ENCODE measurements at regions not wholly inside any gene's neighbourhood (a gene's known extent, or its start where the extent isn't known, plus 50 kb on each side); places are given as distances from the start of the nearest gene placed in this dataset.

DNA sequence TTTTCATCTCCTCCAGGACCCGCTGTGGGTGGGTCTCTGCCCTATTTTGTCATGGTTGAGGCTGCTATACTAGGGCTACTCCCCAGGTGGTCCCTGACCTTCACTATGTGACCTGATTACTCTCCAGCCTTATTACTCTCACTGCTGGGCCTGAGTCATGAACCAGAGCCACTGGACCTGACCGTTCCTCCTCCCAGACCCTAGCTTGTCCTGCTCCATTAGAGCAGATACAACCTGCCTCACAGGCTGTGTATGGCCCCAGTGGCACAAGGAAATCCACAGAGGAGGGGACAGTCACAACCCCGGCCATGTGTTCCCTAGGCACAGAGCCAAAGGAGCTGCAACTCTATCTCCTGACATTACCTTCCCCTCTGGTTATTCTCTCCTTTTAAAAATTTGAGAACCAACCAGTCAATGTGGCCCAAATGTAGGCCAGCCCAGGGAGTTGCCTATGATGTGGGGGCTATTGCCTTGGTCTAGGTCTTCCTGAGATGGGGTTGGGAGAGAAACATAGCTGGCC, 96.0 kb upstream of the FSTL4 start:
- DNase-seq (ENCODE audit: low read depth, low spot score) = no peak
- POLR2A ChIA-PET = no interaction called here
- CTCF ChIA-PET = no interaction called here
- no peak overlapping the region for H3K4me3 ChIP-seq (ENCODE audit: low read depth, low read length)
- TF ChIP-seq, protein P1, sequence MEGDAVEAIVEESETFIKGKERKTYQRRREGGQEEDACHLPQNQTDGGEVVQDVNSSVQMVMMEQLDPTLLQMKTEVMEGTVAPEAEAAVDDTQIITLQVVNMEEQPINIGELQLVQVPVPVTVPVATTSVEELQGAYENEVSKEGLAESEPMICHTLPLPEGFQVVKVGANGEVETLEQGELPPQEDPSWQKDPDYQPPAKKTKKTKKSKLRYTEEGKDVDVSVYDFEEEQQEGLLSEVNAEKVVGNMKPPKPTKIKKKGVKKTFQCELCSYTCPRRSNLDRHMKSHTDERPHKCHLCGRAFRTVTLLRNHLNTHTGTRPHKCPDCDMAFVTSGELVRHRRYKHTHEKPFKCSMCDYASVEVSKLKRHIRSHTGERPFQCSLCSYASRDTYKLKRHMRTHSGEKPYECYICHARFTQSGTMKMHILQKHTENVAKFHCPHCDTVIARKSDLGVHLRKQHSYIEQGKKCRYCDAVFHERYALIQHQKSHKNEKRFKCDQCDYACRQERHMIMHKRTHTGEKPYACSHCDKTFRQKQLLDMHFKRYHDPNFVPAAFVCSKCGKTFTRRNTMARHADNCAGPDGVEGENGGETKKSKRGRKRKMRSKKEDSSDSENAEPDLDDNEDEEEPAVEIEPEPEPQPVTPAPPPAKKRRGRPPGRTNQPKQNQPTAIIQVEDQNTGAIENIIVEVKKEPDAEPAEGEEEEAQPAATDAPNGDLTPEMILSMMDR (IDR thresholded peaks at IDR 0.05; ENCODE audit: insufficient read depth, low read length, missing control alignments) = no peak

DNA sequence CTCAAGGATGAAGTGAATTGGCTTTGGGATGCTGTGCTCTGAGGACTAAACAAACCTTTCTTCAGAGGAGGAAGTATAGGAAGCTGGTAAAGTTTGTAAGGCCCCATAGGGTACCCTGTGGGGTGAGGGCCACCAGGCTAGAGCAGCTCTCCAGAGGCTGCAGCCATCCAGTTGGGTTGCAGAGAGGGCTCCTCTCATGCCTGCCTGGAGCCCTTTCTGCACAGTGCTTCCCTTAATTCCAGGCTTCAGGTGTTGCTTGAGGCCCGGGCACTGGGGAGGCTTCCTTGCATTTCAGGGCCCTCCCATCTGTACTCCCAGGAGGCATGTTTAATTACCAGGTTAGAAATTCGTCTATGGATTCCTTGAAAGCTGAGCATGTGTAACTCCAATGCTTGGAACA, 95.3 kb upstream of the FSTL4 start:
- TF ChIP-seq, protein P1 (IDR thresholded peaks at IDR 0.05; ENCODE audit: insufficient read depth, low read length, missing control alignments) = no peak
- DNase-seq (ENCODE audit: low read depth, low spot score) = no peak
- ChIA-PET POLR2A (no interaction called here), CTCF (no interaction called here)
- no peak overlapping the region for H3K4me3 ChIP-seq (ENCODE audit: low read depth, low read length)

DNA sequence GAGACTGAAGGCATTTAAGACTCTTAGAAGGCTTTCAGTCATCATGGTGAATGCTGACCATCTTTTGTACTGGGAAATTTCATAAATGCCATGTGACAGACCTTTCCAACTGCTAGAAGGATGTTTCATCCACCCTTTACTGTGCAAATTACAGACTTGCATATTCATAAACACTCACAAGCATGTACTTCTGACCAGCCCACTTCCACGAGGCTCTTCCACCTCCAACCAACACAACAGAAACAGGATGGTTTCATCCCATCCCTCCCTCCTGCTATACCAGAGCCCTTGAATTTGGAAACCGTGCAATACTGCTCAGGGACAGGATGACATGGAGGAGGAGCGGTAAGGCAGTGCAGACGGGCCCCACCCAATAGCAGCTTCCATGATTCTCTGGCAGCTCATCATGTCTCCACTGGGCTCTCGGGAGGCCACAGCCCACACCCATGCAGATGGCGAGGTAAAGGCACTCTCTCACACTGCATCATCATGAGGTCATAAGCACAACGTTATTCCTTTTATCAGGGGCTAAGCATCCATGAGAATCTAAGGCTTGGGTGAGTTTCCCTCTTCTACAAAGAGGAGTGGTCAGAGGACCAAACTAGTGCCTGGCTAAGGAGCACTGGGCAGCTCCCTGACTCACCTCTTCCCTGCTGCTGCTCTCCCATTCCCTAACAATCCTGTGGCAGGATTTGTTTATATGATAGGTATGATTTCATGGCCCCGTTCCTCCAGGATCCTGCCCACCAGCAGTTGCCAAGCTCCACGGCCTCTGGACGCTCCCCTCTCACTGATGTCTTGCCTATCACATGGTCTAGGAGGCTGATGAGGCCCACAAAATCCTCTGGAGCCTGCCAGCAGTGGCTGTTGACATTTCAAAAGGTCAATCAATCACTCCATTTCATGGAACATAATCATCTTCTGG, 94.4 kb upstream of the FSTL4 start:
- DNase-seq (ENCODE audit: low read depth, low spot score) = no peak
- POLR2A ChIA-PET = no interaction called here
- CTCF ChIA-PET = no interaction called here
- TF ChIP-seq, protein P1 (IDR thresholded peaks at IDR 0.05; ENCODE audit: insufficient read depth, low read length, missing control alignments) = no peak
- H3K4me3 ChIP-seq (ENCODE audit: low read depth, low read length) = no peak overlapping the region

DNA sequence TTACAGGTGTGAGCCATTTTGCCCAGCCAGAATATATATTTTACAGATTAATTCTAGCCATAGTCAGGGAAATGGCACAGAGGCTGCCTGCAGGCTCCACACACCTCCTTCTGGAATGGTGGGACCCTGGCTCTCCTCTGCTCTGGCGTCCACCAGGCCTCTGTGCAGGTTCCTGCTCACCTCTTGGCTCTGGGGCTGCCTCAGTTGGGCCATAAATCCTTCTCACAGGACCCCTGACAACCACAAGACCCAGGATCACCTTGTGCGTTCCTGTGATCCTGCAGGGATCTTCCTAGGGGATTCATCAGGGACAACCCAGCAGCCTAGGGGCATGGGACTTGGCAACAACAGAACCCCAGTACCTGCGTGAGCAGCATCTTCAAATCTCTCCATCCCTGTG, 93.0 kb upstream of the FSTL4 start:
- ChIA-PET CTCF (no interaction called here), POLR2A (no interaction called here)
- TF ChIP-seq, protein P1 (IDR thresholded peaks at IDR 0.05; ENCODE audit: insufficient read depth, low read length, missing control alignments) = no peak

DNA sequence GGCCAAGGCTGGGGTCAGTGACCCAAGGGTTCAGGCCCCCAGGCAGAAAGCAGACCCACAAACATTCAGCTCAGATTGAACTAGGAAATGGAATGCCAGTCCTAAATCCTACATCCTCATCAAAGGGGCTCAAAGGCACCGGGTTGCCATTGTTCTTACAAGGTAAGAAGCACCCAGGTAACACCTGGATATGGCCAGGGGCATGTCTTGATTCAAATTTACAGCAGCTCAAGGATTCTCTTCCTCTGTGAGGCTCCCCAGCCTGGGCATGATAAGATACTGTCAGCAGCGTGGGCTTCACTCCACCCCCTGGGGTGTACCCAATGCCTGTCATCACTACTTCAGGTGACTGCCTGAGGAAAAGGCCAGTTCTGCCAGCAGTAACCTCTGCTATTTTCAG, 92.1 kb upstream of the FSTL4 start:
- CTCF ChIA-PET = no interaction called here
- TF ChIP-seq, protein P1 (IDR thresholded peaks at IDR 0.05; ENCODE audit: insufficient read depth, low read length, missing control alignments) = no peak
- DNase-seq (ENCODE audit: low read depth, low spot score) = no peak
- POLR2A ChIA-PET = no interaction called here
- H3K4me3 ChIP-seq (ENCODE audit: low read depth, low read length) = no peak overlapping the region

More for the DNA sequence above, 93.0 kb upstream of the FSTL4 start:
- no peak for DNase-seq (ENCODE audit: low read depth, low spot score)
- H3K4me3 ChIP-seq (ENCODE audit: low read depth, low read length) = no peak overlapping the region

DNA sequence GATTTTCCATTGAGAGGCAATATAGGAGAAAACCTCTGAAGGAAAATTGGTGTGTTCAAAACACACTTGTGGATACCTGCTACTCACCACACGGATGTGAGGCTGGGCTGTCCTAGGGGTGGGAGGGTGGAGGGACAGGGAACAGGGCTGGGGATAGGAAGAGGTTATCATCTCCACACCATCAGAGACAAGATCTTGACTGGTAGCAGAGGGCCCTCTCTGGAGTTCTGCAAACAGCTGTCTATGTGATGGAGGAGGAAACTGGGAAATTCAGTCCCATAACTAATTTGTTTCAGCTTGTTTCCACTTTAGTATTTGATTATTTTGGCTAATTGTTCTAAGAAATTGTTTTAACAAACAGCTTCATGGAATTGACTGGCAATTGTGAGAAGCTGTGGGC, 91.6 kb upstream of the FSTL4 start:
- TF ChIP-seq, protein P1 (IDR thresholded peaks at IDR 0.05; ENCODE audit: insufficient read depth, low read length, missing control alignments) = no peak
- ChIA-PET CTCF (no interaction called here), POLR2A (no interaction called here)
- no peak for DNase-seq (ENCODE audit: low read depth, low spot score)
- H3K4me3 ChIP-seq (ENCODE audit: low read depth, low read length) = no peak overlapping the region
